Naive thymus-derived CD4-positive, alpha-beta T cell (primary cell): ENCODE measurements at regions not wholly inside any gene's neighbourhood (a gene's known extent, or its start where the extent isn't known, plus 50 kb on each side); places are given as distances from the start of the nearest gene placed in this dataset.

Experiments
- ATAC-seq: fragments of 150-1000 bp; cut with Tn5 transposase; 2 replicates; pipeline ENCODE4 v1.10.0; 2021; ENCODE audit warnings: mild to moderate bottlenecking, moderate library complexity
- CTCF ChIA-PET: fragments of 350-600 bp; sonication (Branson Sonifier 250); formaldehyde crosslinking; loops from one replicate; lab custom pipeline; 2021; ENCODE audit warnings: antibody characterized with exemption; lab: Charles Lee
- POLR2A ChIA-PET: fragments of 350-600 bp; sonication (Branson Sonifier 250); formaldehyde crosslinking; loops from one replicate; lab custom pipeline; 2021; ENCODE audit warnings: antibody characterized with exemption, inconsistent platforms; lab: Charles Lee
- DNase-seq, 9 donors: peaks; one replicate each; pipeline versions ENCODE4 v3.0.0 to v3.0.0-alpha.2; 2020 to 2022; ENCODE audit warnings: mixed read lengths in 1 of 9
- H3K27ac ChIP-seq: one replicate; pipeline ENCODE4 v1.7.0; 2013; ENCODE audit warnings: mild to moderate bottlenecking, low read depth, low read length, moderate library complexity
- H3K27me3 ChIP-seq, 2 donors: one replicate each; pipeline ENCODE4 v1.7.0; 2013; ENCODE audit warnings: low read length in 2 of 2, mild to moderate bottlenecking in 2 of 2, moderate library complexity in 2 of 2; ENCODE audit not compliant: control insufficient read depth in 2 of 2, insufficient read depth in 2 of 2
- H3K36me3 ChIP-seq, 3 experiments: 1 replicate in 2 of 3; 2 replicates in 1 of 3; pipeline ENCODE4 v1.7.0; 2013; ENCODE audit warnings: low read length in 3 of 3, mild to moderate bottlenecking in 3 of 3, moderate library complexity in 1 of 3; ENCODE audit not compliant: insufficient read depth in 3 of 3, control insufficient read depth in 2 of 3
- H3K4me1 ChIP-seq, 2 donors: one replicate each; pipeline ENCODE4 v1.7.0; 2013; ENCODE audit warnings: low read length in 2 of 2, mild to moderate bottlenecking in 2 of 2, moderate library complexity in 1 of 2; ENCODE audit not compliant: control insufficient read depth in 2 of 2, insufficient read depth in 2 of 2
- H3K4me3 ChIP-seq: 2 replicates; pipeline ENCODE4 v1.7.0; 2013; ENCODE audit warnings: mild to moderate bottlenecking, low read length
- H3K9me3 ChIP-seq, 3 experiments: 1 replicate in 2 of 3; 2 replicates in 1 of 3; pipeline ENCODE4 v1.7.0; 2013; ENCODE audit warnings: low read length in 3 of 3; ENCODE audit not compliant: control insufficient read depth in 2 of 3
- H3K27ac Mint-ChIP-seq, 9 donors: one replicate each; pipeline ENCODE4 v1.8.0; 2020 to 2022; ENCODE audit warnings: mixed read lengths in 9 of 9, mild to moderate bottlenecking in 8 of 9, moderate library complexity in 5 of 9, inconsistent platforms in 2 of 9
- H3K27me3 Mint-ChIP-seq, 5 donors: one replicate each; pipeline ENCODE4 v1.8.0; 2021 to 2022; ENCODE audit warnings: mixed read lengths in 5 of 5, mild to moderate bottlenecking in 1 of 5
- H3K36me3 Mint-ChIP-seq, 5 donors: one replicate each; pipeline ENCODE4 v1.8.0; 2020 to 2022; ENCODE audit warnings: mixed read lengths in 5 of 5, mild to moderate bottlenecking in 3 of 5, inconsistent platforms in 1 of 5
- H3K4me1 Mint-ChIP-seq, 7 donors: one replicate each; pipeline ENCODE4 v1.8.0; 2020 to 2022; ENCODE audit warnings: mixed read lengths in 7 of 7, mild to moderate bottlenecking in 3 of 7, inconsistent platforms in 1 of 7
- H3K4me3 Mint-ChIP-seq, 10 donors: one replicate each; pipeline ENCODE4 v1.8.0; 2020 to 2022; ENCODE audit warnings: mild to moderate bottlenecking in 10 of 10, mixed read lengths in 10 of 10, moderate library complexity in 6 of 10, inconsistent platforms in 2 of 10
- H3K9me3 Mint-ChIP-seq, 11 donors: one replicate each; pipeline ENCODE4 v1.8.0; 2020 to 2022; ENCODE audit warnings: mixed read lengths in 11 of 11, mild to moderate bottlenecking in 4 of 11, inconsistent platforms in 1 of 11, moderate library complexity in 1 of 11
- intact Hi-C, 2 donors: fragments of 100-400 bp; cut with micrococcal nuclease; formaldehyde crosslinking; loops; one replicate each; pipeline ENCODE4 v1.15.1; 2023

GRCh38 chr11:116504541-116505297 lies 268.1 kb downstream of the BUD13 start:
- no peaks in the 10 kb centered on the region for H3K36me3 Mint-ChIP-seq
- peaks cover 0 to 4% (median 0%) of the 10 kb centered on the region in 7 donors for H3K4me1 Mint-ChIP-seq
- Histone ChIP-seq H3K4me3 (no peak overlapping the region), H3K27ac (no peak overlapping the region), H3K36me3 (no peaks in the 10 kb centered on the region), H3K4me1 (no peaks in the 10 kb centered on the region), H3K27me3 (no peaks in the 10 kb centered on the region), H3K9me3 (no peaks in the 10 kb centered on the region)
- ATAC-seq = no peak
- peaks cover 0 to 1% (median 0%) of the 10 kb centered on the region in 11 donors for H3K9me3 Mint-ChIP-seq
- ChIA-PET CTCF (no interaction called here), POLR2A (no interaction called here)
- intact Hi-C loops = no loop called here
- H3K27me3 Mint-ChIP-seq = peaks cover 51 to 91% (median 68%) of the 10 kb centered on the region in 5 donors
- no peak for DNase-seq
- no peak overlapping the region for H3K27ac Mint-ChIP-seq
- H3K4me3 Mint-ChIP-seq = no peak overlapping the region

- peaks cover 0 to 4% (median 0%) of the 10 kb centered on the region in 7 donors for H3K4me1 Mint-ChIP-seq
- H3K36me3 Mint-ChIP-seq = no peaks in the 10 kb centered on the region
- H3K4me3 Mint-ChIP-seq = no peak overlapping the region
- H3K9me3 Mint-ChIP-seq = peaks cover 0 to 1% (median 0%) of the 10 kb centered on the region in 11 donors
- Histone ChIP-seq H3K27me3 (no peaks in the 10 kb centered on the region), H3K4me3 (no peak overlapping the region), H3K27ac (no peak overlapping the region), H3K4me1 (no peaks in the 10 kb centered on the region), H3K9me3 (no peaks in the 10 kb centered on the region), H3K36me3 (no peaks in the 10 kb centered on the region)
- peaks cover 53 to 90% (median 59%) of the 10 kb centered on the region in 5 donors for H3K27me3 Mint-ChIP-seq
- ChIA-PET POLR2A (no interaction called here), CTCF (no interaction called here)
- intact Hi-C loops = no loop called here
- ATAC-seq (no peak), DNase-seq (no peak)
- no peak overlapping the region for H3K27ac Mint-ChIP-seq
Measured at GRCh38 chr11:116503216-116504160, 269.3 kb downstream of the BUD13 start.

GRCh38 chr11:116502641-116503061 lies 270.1 kb downstream of the BUD13 start:
- ATAC-seq = no peak
- Histone ChIP-seq H3K36me3 (no peaks in the 10 kb centered on the region), H3K4me3 (no peak overlapping the region), H3K27ac (no peak overlapping the region), H3K4me1 (no peaks in the 10 kb centered on the region), H3K27me3 (no peaks in the 10 kb centered on the region), H3K9me3 (no peaks in the 10 kb centered on the region)
- intact Hi-C loops = no loop called here
- Mint-ChIP-seq H3K4me1 (peaks cover 0 to 4% (median 0%) of the 10 kb centered on the region in 7 donors), H3K36me3 (no peaks in the 10 kb centered on the region), H3K27ac (no peak overlapping the region), H3K9me3 (peaks cover 0 to 1% (median 0%) of the 10 kb centered on the region in 11 donors), H3K27me3 (peaks cover 48 to 92% (median 57%) of the 10 kb centered on the region in 5 donors), H3K4me3 (no peak overlapping the region)
- DNase-seq = no peak
- CTCF ChIA-PET = no interaction called here
- POLR2A ChIA-PET = no interaction called here

GRCh38 chr11:116501728-116502127 lies 271.1 kb downstream of the BUD13 start:
- H3K27ac ChIP-seq = no peak overlapping the region
- no peaks in the 10 kb centered on the region for H3K4me1 ChIP-seq
- peaks cover 0 to 1% (median 0%) of the 10 kb centered on the region in 11 donors for H3K9me3 Mint-ChIP-seq
- H3K27me3 Mint-ChIP-seq = peaks cover 46 to 88% (median 58%) of the 10 kb centered on the region in 5 donors
- intact Hi-C loops = no loop called here
- no peak overlapping the region for H3K4me3 Mint-ChIP-seq
- H3K36me3 ChIP-seq = no peaks in the 10 kb centered on the region
- no peak overlapping the region for H3K27ac Mint-ChIP-seq
- ChIA-PET CTCF (no interaction called here), POLR2A (no interaction called here)
- no peak for DNase-seq
- ATAC-seq = no peak
- no peaks in the 10 kb centered on the region for H3K36me3 Mint-ChIP-seq
- H3K4me1 Mint-ChIP-seq = peaks cover 0 to 4% (median 0%) of the 10 kb centered on the region in 7 donors
- H3K27me3 ChIP-seq = no peaks in the 10 kb centered on the region
- H3K4me3 ChIP-seq = no peak overlapping the region
- H3K9me3 ChIP-seq = no peaks in the 10 kb centered on the region

GRCh38 chr11:116500947-116501602 lies 271.7 kb downstream of the BUD13 start:
- Histone ChIP-seq H3K4me1 (no peaks in the 10 kb centered on the region), H3K36me3 (no peaks in the 10 kb centered on the region), H3K4me3 (no peak overlapping the region), H3K27me3 (no peaks in the 10 kb centered on the region), H3K9me3 (no peaks in the 10 kb centered on the region), H3K27ac (no peak overlapping the region)
- CTCF ChIA-PET = no interaction called here
- ATAC-seq = no peak
- intact Hi-C loops = no loop called here
- POLR2A ChIA-PET = no interaction called here
- no peaks in the 10 kb centered on the region for H3K36me3 Mint-ChIP-seq
- H3K4me3 Mint-ChIP-seq = no peak overlapping the region
- H3K27me3 Mint-ChIP-seq = peaks cover 42 to 83% (median 55%) of the 10 kb centered on the region in 5 donors
- H3K27ac Mint-ChIP-seq = no peak overlapping the region
- peaks cover 0 to 2% (median 0%) of the 10 kb centered on the region in 11 donors for H3K9me3 Mint-ChIP-seq
- peaks cover 0 to 4% (median 0%) of the 10 kb centered on the region in 7 donors for H3K4me1 Mint-ChIP-seq
- DNase-seq = no peak

- intact Hi-C loops = no loop called here
- Histone ChIP-seq H3K4me3 (no peak overlapping the region), H3K27me3 (no peaks in the 10 kb centered on the region), H3K9me3 (no peaks in the 10 kb centered on the region), H3K4me1 (no peaks in the 10 kb centered on the region), H3K27ac (no peak overlapping the region), H3K36me3 (no peaks in the 10 kb centered on the region)
- ChIA-PET CTCF (no interaction called here), POLR2A (no interaction called here)
- H3K27ac Mint-ChIP-seq = no peak overlapping the region
- H3K4me1 Mint-ChIP-seq = peaks cover 0 to 4% (median 0%) of the 10 kb centered on the region in 7 donors
- H3K36me3 Mint-ChIP-seq = no peaks in the 10 kb centered on the region
- H3K4me3 Mint-ChIP-seq = no peak overlapping the region
- no peak for DNase-seq
- no peak for ATAC-seq
- peaks cover 0 to 7% (median 0%) of the 10 kb centered on the region in 11 donors for H3K9me3 Mint-ChIP-seq
- peaks cover 39 to 76% (median 49%) of the 10 kb centered on the region in 5 donors for H3K27me3 Mint-ChIP-seq
Measured at GRCh38 chr11:116500026-116500946, 272.5 kb downstream of the BUD13 start.
